ENCODE measurements at regions not wholly inside any gene's neighbourhood (a gene's known extent, or its start where the extent isn't known, plus 50 kb on each side); places are given as distances from the start of the nearest gene placed in this dataset.

DNA sequence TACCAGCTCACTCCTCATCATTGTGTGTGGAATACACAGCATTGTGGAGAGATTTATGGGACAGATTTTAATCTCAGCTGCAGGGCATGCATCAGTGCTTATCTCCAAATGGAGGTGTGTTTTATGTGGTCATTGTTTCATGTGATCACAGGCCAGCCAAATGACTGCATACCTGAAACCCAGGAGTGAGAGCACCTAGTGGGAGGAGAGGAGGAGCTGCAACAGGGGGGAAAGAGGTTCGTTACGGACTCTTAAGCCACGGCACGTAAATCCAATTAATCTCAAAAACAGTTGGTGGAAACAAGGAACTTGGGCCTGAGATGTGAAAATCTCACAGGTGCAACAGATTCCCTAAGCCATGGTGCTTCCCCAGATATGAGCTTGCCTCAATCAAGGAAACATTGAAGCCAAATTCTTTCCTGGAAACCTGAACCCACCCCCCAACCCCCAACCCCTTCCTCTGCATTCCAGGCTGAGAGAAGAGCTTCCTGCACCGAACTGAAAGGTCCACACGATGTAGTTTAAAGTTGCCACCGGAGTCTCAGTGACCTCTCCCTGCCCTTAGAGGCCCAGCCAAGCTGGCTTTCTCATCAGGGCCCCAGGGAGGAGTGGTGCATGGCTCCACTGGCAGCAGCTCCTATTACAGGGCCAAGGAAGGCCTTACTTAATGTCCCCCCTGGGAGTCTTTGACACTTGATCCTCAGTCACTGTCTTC is 167.4 kb downstream of the C1D start:
- no peak overlapping the region for H3K27ac ChIP-seq (replicated peaks; ENCODE audit: low read length)

DNA sequence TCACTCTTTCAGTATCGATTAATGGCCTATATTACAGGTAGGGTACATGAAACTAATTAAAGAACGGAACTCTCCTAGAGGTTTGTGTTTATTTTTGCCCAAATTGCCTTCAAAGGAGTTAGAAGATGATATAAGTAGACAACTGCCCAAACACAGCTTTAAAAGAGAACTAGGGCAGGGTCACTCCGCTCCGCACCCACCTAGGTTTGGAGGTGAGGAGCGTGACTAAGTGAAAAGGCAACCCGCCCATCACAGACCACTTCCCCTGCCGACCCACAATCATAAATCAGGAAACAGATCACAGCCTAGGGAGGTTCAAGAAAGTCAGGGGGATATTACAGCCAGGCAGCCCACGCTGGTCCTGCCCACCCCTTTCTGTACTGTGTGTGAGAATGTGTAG is 166.7 kb downstream of the C1D start:
- Histone ChIP-seq H3K14ac (ENCODE audit: low read length) (no peak overlapping the region), H4K91ac (ENCODE audit: low read depth, low read length, poor library complexity) (no peak overlapping the region), H2AK5ac (ENCODE audit: low read depth, low read length) (no peak overlapping the region), H3K27me3 (ENCODE audit: control insufficient read depth in 3 of 3, insufficient read depth in 3 of 3, low read depth in 1 of 3, low read length in 3 of 3) (no peaks in the 10 kb centered on the region), H2BK12ac (ENCODE audit: low read length) (no peak overlapping the region), H2AFZ (ENCODE audit: low read length) (no peak overlapping the region), H4K8ac (ENCODE audit: low read depth, low read length) (no peak overlapping the region), H2BK5ac (ENCODE audit: low read length) (no peak overlapping the region), H3K4me2 (ENCODE audit: insufficient read depth, low read length, poor library complexity, severe bottlenecking) (no peak overlapping the region), H2BK15ac (ENCODE audit: low read length) (no peak overlapping the region), H3K18ac (ENCODE audit: low read length) (no peak overlapping the region), H3K4ac (ENCODE audit: low read length) (no peak overlapping the region), H3K27ac (replicated peaks; ENCODE audit: low read length) (no peak overlapping the region), H3K4me3 (ENCODE audit: low read length in 2 of 2) (no peak overlapping the region), H3K4me1 (ENCODE audit: control insufficient read depth in 2 of 2, insufficient read depth in 1 of 2, low read depth in 1 of 2, low read length in 2 of 2) (peaks cover 0 to 6% of the 10 kb centered on the region in 2 donors), H3K9me3 (replicated peaks in 1 of 2; ENCODE audit: control insufficient read depth in 2 of 2, insufficient read depth in 1 of 2, low read depth in 1 of 2, low read length in 2 of 2) (no peaks in the 10 kb centered on the region), H3K36me3 (replicated peaks in 1 of 2; ENCODE audit: control insufficient read depth in 2 of 2, insufficient read depth in 2 of 2, low read length in 2 of 2) (no peaks in the 10 kb centered on the region), H3K23ac (ENCODE audit: low read depth, low read length, poor library complexity) (no peak overlapping the region), H3K79me1 (ENCODE audit: low read depth, low read length) (no peaks in the 10 kb centered on the region), H2BK120ac (ENCODE audit: low read depth, low read length) (no peak overlapping the region), H3K9ac (ENCODE audit: low read depth, low read length, poor library complexity) (no peak overlapping the region)
- DNase-seq (ENCODE audit: low spot score), result no peak
- WGBS, 2 donors (ENCODE audit: extremely low coverage in 2 of 2, insufficient read length in 2 of 2, insufficient replicate concordance in 1 of 2), result no CpG with 5 or more reads among the region's 8 CpGs

More for the DNA sequence above, 167.4 kb downstream of the C1D start:
- H2AK5ac ChIP-seq (ENCODE audit: low read depth, low read length), result no peak overlapping the region
- H3K14ac ChIP-seq (ENCODE audit: low read length), result no peak overlapping the region
- no peaks in the 10 kb centered on the region for H3K36me3 ChIP-seq (replicated peaks in 1 of 2; ENCODE audit: control insufficient read depth in 2 of 2, insufficient read depth in 2 of 2, low read length in 2 of 2)
- H3K4me3 ChIP-seq (ENCODE audit: low read length in 2 of 2), result no peak overlapping the region
- H3K18ac ChIP-seq (ENCODE audit: low read length), result no peak overlapping the region
- no peak overlapping the region for H4K91ac ChIP-seq (ENCODE audit: low read depth, low read length, poor library complexity)
- H2AFZ ChIP-seq (ENCODE audit: low read length), result no peak overlapping the region
- H3K23ac ChIP-seq (ENCODE audit: low read depth, low read length, poor library complexity), result no peak overlapping the region
- H3K4ac ChIP-seq (ENCODE audit: low read length), result no peak overlapping the region
- H2BK15ac ChIP-seq (ENCODE audit: low read length), result no peak overlapping the region
- H3K9ac ChIP-seq (ENCODE audit: low read depth, low read length, poor library complexity), result no peak overlapping the region
- no peak overlapping the region for H2BK5ac ChIP-seq (ENCODE audit: low read length)
- H3K9me3 ChIP-seq (replicated peaks in 1 of 2; ENCODE audit: control insufficient read depth in 2 of 2, insufficient read depth in 1 of 2, low read depth in 1 of 2, low read length in 2 of 2), result no peaks in the 10 kb centered on the region
- H3K79me1 ChIP-seq (ENCODE audit: low read depth, low read length), result no peaks in the 10 kb centered on the region
- H3K4me1 ChIP-seq (ENCODE audit: control insufficient read depth in 2 of 2, insufficient read depth in 1 of 2, low read depth in 1 of 2, low read length in 2 of 2), result peaks cover 0 to 6% of the 10 kb centered on the region in 2 donors
- no peak for DNase-seq (ENCODE audit: low spot score)
- no peak overlapping the region for H2BK120ac ChIP-seq (ENCODE audit: low read depth, low read length)
- no CpG with 5 or more reads among the region's 7 CpGs for WGBS, 2 donors (ENCODE audit: extremely low coverage in 2 of 2, insufficient read length in 2 of 2, insufficient replicate concordance in 1 of 2)
- H4K8ac ChIP-seq (ENCODE audit: low read depth, low read length), result no peak overlapping the region
- no peak overlapping the region for H3K4me2 ChIP-seq (ENCODE audit: insufficient read depth, low read length, poor library complexity, severe bottlenecking)
- no peaks in the 10 kb centered on the region for H3K27me3 ChIP-seq (ENCODE audit: control insufficient read depth in 3 of 3, insufficient read depth in 3 of 3, low read depth in 1 of 3, low read length in 3 of 3)
- H2BK12ac ChIP-seq (ENCODE audit: low read length), result no peak overlapping the region

DNA sequence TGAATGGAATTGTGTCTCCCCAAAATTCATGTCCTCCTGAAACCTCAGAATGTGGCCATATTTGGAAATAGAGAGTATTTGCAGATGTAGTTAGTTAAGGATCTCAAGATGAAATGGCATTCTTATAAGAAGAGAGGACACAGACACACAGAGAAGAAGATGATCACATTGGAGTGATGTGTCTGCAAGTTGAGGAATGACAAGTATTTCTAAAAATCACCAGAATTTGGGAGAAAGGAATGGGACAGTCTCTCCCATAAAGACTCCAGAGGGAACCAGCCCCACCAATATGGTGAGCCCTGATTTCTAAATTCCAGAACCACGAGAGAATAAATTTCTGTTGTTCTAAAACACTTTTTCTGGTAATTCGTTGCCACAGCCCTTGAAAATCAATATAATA is 166.3 kb downstream of the C1D start:
- Histone ChIP-seq H3K79me1 (ENCODE audit: low read depth, low read length) (no peaks in the 10 kb centered on the region), H3K9ac (ENCODE audit: low read depth, low read length, poor library complexity) (no peak overlapping the region), H3K36me3 (replicated peaks in 1 of 2; ENCODE audit: control insufficient read depth in 2 of 2, insufficient read depth in 2 of 2, low read length in 2 of 2) (no peaks in the 10 kb centered on the region), H4K8ac (ENCODE audit: low read depth, low read length) (no peak overlapping the region), H2BK120ac (ENCODE audit: low read depth, low read length) (no peak overlapping the region), H2BK5ac (ENCODE audit: low read length) (no peak overlapping the region), H3K18ac (ENCODE audit: low read length) (no peak overlapping the region), H3K14ac (ENCODE audit: low read length) (no peak overlapping the region), H4K91ac (ENCODE audit: low read depth, low read length, poor library complexity) (no peak overlapping the region), H2AK5ac (ENCODE audit: low read depth, low read length) (no peak overlapping the region), H3K23ac (ENCODE audit: low read depth, low read length, poor library complexity) (no peak overlapping the region), H2AFZ (ENCODE audit: low read length) (no peak overlapping the region), H3K4me3 (ENCODE audit: low read length in 2 of 2) (no peak overlapping the region), H3K27ac (replicated peaks; ENCODE audit: low read length) (no peak overlapping the region), H3K4me2 (ENCODE audit: insufficient read depth, low read length, poor library complexity, severe bottlenecking) (no peak overlapping the region), H2BK15ac (ENCODE audit: low read length) (no peak overlapping the region), H3K9me3 (replicated peaks in 1 of 2; ENCODE audit: control insufficient read depth in 2 of 2, insufficient read depth in 1 of 2, low read depth in 1 of 2, low read length in 2 of 2) (no peaks in the 10 kb centered on the region), H3K27me3 (ENCODE audit: control insufficient read depth in 3 of 3, insufficient read depth in 3 of 3, low read depth in 1 of 3, low read length in 3 of 3) (no peaks in the 10 kb centered on the region), H3K4ac (ENCODE audit: low read length) (no peak overlapping the region), H3K4me1 (ENCODE audit: control insufficient read depth in 2 of 2, insufficient read depth in 1 of 2, low read depth in 1 of 2, low read length in 2 of 2) (peaks cover 0 to 6% of the 10 kb centered on the region in 2 donors), H2BK12ac (ENCODE audit: low read length) (no peak overlapping the region)
- DNase-seq (ENCODE audit: low spot score), result no peak
- WGBS, 2 donors (ENCODE audit: extremely low coverage in 2 of 2, insufficient read length in 2 of 2, insufficient replicate concordance in 1 of 2), result no CpG with 5 or more reads among the region's 2 CpGs

DNA sequence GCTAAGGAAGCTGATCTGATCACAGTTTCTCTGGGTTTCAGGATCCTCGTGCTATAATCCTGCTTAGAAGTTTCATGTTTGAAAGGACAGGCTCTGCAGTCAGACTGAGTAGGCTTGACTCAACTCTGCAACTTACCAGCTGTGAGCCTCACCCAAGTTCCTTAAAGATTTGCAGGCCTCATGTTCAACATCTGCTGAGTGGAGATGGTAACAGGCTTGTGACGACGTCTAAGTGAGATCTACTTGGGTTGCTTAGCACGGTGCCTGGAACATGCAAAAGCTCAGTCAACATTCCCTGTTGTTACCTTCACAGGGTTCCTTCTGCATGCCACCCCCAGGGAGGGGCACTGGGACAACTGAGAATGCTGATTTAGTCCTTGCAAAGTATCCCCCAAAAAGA is 164.2 kb downstream of the C1D start:
- H2AK5ac ChIP-seq (ENCODE audit: low read depth, low read length), result no peak overlapping the region
- H2BK15ac ChIP-seq (ENCODE audit: low read length), result no peak overlapping the region
- H3K9me3 ChIP-seq (replicated peaks in 1 of 2; ENCODE audit: control insufficient read depth in 2 of 2, insufficient read depth in 1 of 2, low read depth in 1 of 2, low read length in 2 of 2), result no peaks in the 10 kb centered on the region
- no peak overlapping the region for H3K27ac ChIP-seq (replicated peaks; ENCODE audit: low read length)
- H4K8ac ChIP-seq (ENCODE audit: low read depth, low read length), result no peak overlapping the region
- H2BK12ac ChIP-seq (ENCODE audit: low read length), result no peak overlapping the region
- H3K14ac ChIP-seq (ENCODE audit: low read length), result no peak overlapping the region
- H3K27me3 ChIP-seq (ENCODE audit: control insufficient read depth in 3 of 3, insufficient read depth in 3 of 3, low read depth in 1 of 3, low read length in 3 of 3), result no peaks in the 10 kb centered on the region
- peaks cover 0 to 6% of the 10 kb centered on the region in 2 donors for H3K4me1 ChIP-seq (ENCODE audit: control insufficient read depth in 2 of 2, insufficient read depth in 1 of 2, low read depth in 1 of 2, low read length in 2 of 2)
- no peak overlapping the region for H3K23ac ChIP-seq (ENCODE audit: low read depth, low read length, poor library complexity)
- H4K91ac ChIP-seq (ENCODE audit: low read depth, low read length, poor library complexity), result no peak overlapping the region
- no peak for DNase-seq (ENCODE audit: low spot score)
- no peak overlapping the region for H3K18ac ChIP-seq (ENCODE audit: low read length)
- WGBS, 2 donors (ENCODE audit: extremely low coverage in 2 of 2, insufficient read length in 2 of 2, insufficient replicate concordance in 1 of 2), result no CpG with 5 or more reads among the region's 4 CpGs
- H3K4ac ChIP-seq (ENCODE audit: low read length), result no peak overlapping the region
- H2AFZ ChIP-seq (ENCODE audit: low read length), result no peak overlapping the region
- no peak overlapping the region for H2BK5ac ChIP-seq (ENCODE audit: low read length)
- H3K79me1 ChIP-seq (ENCODE audit: low read depth, low read length), result no peaks in the 10 kb centered on the region
- H2BK120ac ChIP-seq (ENCODE audit: low read depth, low read length), result no peak overlapping the region
- H3K4me3 ChIP-seq (ENCODE audit: low read length in 2 of 2), result no peak overlapping the region
- no peak overlapping the region for H3K4me2 ChIP-seq (ENCODE audit: insufficient read depth, low read length, poor library complexity, severe bottlenecking)
- no peaks in the 10 kb centered on the region for H3K36me3 ChIP-seq (replicated peaks in 1 of 2; ENCODE audit: control insufficient read depth in 2 of 2, insufficient read depth in 2 of 2, low read length in 2 of 2)
- no peak overlapping the region for H3K9ac ChIP-seq (ENCODE audit: low read depth, low read length, poor library complexity)
